ENCODE measurements at regions not wholly inside any gene's neighbourhood (a gene's known extent, or its start where the extent isn't known, plus 50 kb on each side); places are given as distances from the start of the nearest gene placed in this dataset.

DNA sequence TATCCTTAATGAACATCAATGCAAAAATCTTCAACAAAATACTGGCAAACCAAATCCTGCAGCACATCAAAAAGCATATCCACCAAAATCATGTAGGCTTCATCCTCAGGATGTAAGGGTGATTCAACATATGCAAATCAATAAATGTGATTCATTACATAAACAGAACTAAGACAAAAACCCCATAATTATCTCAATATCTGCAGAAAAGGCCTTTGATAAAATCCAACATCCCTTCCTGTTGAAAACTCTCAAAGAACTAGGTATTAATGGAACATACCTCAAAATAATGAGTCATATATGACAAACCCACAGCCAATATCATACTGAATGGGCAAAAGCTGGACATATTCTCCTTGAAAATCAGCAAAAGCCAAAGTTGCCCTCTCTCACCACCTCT is 54.6 kb upstream of the DEPDC1 start:
- DNase-seq = no peak

- DNase-seq = no peak
Measured at GRCh38 chr1:68558321-68559026, 61.6 kb upstream of the DEPDC1 start.

GRCh38 chr1:68565923-68566322 is 69.0 kb upstream of the DEPDC1 start:
- DNase-seq = no peak

GRCh38 chr1:68570871-68571270 is 74.0 kb upstream of the DEPDC1 start:
- DNase-seq = no peak

DNA sequence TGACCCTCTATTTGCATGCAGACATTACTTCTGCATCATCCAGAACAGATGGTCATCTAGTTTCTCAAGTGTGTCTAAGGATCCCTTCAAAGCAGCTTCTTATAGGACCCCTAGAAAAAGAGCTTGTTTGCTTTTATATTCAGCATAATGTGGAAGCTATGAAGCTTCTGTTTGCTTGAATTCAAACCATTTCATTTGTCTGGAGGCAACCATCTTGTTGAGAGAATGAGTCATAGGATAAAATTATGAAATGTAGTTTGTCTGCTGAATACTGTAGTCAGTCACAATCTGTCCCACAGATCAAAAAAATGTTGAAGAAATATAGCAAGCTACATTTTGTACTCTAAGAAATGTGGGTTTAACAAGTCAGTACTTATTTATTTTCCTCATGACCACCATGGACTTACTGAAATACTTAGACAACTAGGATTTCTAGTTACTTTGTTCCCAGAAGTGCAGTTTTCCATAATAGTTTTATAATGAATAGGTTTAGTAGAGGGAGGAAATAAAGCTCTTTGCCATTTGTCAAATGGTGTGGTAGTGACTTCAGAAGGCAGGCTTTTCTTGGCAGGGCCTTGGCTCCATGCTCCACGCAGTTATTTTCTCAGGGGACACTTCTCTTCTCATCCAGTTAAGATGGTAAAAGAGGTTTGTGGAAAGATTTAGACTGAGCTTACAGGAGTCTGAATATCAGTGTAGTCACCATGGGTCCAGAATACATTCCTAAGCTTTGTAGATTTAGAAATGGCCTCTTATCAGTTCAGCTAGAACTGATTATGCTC is 74.8 kb upstream of the DEPDC1 start:
- DNase-seq = peak; percentile 3

DNA sequence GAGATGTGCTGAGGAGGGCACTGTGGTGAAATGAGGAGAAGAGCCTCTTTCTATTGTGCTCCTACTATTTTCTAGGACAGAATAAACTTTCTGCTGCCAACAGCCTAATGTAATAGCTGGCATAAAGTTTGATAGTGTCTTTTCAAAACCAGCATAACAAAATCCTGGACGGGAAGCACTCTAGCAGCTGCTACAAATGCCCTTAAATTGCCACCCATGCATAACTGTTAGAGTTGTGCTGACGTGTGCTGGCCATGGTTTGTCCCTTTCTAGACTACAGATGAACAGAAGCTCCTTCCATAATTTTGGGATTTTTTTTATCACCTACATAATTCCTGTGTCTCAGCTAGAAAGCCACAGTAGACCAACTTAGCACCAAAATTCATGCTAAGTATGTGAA is 88.5 kb upstream of the DEPDC1 start:
- no peak for DNase-seq

DNA sequence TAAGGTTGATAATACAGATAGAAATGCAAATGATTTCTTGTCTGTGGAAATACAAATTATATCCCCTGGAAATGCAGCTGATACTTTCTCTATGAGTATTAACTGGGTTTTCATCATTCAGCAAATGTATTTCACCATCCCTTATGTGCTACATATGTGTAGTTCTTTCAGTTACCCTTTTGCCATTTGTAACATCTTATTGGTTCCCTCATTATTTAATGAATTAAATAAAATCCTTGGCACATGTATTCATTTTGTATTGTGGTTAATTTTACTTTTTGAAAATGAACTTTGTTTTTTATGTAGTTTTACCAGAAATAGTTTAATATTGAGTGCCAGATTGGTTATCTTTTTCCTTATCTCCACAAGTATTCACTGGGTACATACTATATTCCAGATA is 89.9 kb upstream of the DEPDC1 start:
- DNase-seq = no peak

- no peak for DNase-seq
Measured at GRCh38 chr1:68588304-68588703, 91.4 kb upstream of the DEPDC1 start.

DNA sequence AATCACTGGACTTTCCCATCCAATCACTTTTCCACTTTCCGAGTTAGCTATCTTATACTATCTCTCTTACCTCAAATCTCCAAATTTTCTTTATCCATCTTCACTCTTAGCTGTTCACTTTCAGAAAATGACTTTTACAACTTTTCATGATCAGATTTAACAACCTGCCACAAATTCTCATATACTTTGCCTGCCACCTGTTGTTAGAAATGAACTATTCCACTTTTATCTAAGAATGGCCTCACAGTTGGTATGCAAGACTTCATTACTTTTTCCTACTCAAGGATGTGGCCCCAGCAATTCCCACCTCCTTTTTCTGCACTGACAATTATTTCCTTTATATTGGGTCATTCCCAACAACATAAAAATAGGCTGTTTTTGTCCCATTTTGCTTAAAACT is 93.6 kb upstream of the DEPDC1 start:
- no peak for DNase-seq

GRCh38 chr1:68594851-68595250 is 98.0 kb upstream of the DEPDC1 start:
- DNase-seq = no peak

GRCh38 chr1:68600049-68600661 is 103.3 kb upstream of the DEPDC1 start:
- DNase-seq = peak; percentile 1

- no peak for DNase-seq
Measured at GRCh38 chr1:68608289-68608688, 111.4 kb upstream of the DEPDC1 start.

DNA sequence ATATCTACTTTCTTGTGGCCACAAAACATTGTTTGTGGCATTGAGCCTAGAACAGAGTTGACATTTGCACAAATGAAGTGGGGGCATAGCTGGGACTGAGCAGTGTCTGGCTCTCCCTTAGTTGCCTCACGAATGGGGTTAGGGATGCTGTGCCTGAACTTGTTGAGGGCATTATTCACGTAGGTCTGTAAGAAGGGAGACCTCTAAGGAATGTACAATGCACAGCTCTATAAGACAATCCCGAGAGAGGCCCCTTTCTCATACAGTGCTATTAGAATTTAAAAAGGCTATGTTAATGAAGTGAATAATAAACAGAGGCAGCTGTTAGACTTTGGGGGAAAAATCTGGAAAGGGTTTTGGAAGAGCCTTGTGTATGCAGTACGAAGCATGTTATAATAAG is 118.4 kb upstream of the DEPDC1 start:
- no peak for DNase-seq

GRCh38 chr1:68617942-68618341 is 121.1 kb upstream of the DEPDC1 start:
- DNase-seq = no peak

GRCh38 chr1:68620571-68620970 is 123.7 kb upstream of the DEPDC1 start:
- no peak for DNase-seq

DNA sequence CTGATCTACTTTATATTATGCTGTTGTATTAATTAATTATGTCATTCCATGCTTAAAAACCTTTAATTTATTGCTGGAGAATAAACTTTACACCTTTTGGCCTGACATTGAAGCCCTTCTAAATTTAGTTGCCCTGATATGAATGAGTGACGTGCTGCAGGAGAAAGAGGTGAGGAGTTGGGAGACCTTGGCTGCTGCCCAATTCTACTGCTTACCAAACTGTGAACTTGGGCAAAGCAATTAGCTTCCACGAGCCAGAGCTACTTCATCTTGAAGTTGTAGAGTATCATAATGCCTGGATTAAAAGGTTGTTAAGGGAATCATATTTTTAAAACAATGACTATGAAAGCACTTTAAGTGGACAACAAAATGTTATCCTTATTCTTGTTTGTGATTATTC is 126.8 kb upstream of the DEPDC1 start:
- no peak for DNase-seq

- DNase-seq = peak; percentile 24
Measured at GRCh38 chr1:68624233-68624632, 127.4 kb upstream of the DEPDC1 start.

DNA sequence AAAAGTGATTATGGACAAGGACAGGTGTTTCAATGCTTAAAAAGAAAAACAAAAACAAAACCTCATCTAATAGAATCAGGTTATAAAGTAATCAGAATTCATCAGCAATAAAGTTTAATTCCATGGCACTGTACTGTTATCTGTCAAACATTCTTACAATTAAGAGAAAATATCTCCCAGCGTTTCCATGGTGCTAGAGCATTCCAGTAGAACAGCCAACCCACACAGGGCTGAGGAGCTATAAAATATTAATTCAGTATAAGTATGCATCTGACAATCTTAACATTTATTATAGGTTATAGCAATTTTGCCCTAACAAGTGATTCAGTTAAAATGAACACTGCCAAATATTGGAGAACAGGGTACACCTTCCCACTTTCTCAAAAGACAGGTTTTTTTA is 128.7 kb upstream of the DEPDC1 start:
- no peak for DNase-seq

DNA sequence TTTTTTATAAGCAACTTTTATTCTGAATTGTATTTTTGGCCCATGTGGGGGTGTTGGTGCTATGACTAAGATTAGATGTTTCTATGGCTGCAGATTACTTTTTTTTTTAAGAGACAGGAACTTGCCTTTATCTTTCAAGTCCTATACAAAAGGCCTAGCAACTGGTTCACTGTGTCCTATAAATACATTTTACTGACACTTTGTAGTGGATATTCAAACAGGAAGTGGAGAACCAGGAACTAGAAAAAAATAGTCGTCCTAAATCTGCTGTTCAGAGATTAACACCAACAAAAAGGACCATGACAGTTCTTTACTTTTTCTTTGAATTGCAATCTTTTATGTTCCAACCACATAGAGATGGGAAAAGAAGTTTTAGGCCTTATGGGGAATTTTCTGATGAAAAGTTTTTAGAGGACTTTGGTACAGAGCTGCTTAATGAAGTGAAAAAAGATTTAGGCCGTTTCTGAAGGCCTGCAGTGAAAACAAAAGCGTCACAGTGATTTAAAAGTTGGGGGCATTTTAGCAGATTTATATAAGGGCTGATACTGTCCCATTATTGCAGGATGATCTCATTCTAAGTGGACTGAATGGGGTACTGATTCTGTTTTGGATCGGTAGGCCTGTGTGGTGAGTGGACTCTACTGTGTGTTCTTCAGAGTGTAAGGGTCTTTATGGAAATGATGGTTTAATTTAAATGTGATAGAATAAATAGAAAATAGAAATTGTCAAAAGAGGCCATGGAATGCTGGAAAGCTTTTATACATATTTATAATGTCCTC is 136.4 kb upstream of the DEPDC1 start:
- no peak for DNase-seq

DNA sequence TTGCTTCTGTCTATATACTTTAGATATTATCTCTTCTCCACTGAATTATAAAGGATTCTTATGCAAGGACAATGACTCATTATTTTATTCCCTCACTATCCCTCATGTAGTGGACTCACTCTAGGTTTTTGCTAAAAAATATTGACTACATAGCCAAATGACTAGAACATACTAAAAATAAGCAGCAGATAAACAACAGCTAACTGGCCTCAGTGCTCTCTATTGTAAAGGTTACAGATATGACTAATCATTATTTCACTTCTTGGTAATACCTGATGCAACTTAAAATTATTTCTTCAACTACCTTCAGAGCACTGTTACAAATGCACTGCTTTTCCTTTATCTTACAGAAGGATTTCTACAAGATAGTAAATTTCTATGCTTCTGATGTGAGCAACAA is 147.6 kb upstream of the DEPDC1 start:
- DNase-seq = no peak

- DNase-seq = no peak
Measured at GRCh38 chr1:68651115-68651514, 154.2 kb upstream of the DEPDC1 start.

DNA sequence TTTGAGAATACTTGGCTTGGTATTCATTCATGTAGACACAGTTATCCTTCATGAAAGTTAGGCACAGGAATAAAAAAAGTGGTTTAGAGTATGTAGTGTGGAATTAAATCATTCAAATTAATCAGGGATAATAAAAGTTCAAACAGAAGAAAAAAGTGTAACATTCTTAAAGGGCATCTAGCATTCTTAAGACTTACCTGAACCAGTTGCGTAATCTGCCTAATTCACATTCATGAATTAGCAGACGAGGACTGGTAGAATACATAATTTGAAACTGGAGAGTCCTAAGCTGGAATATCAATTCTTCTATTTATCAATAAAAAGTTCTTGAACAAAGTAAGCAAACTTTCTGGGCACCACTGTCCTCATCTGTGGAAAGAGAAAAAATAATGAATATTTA is 157.0 kb upstream of the DEPDC1 start:
- no peak for DNase-seq

DNA sequence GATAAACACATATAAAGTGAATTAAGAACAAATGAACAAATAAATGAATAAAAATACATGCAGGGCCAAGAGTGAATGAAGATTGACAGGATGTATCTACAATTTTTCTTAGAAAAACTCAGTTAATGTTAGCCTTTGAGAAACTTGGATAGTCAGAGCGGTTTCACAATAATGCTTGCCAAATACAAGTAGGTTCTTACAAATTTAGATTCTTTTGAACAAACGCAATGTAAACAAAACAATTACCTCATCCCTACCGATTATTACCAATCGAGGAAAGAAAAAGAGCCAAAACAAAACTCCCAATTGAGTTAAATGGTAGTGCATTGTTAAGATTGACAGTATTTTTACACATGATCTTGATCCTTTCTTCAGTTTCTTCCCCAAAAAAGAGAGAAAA is 176.9 kb upstream of the DEPDC1 start:
- no peak for DNase-seq

Measured in fibroblast of skin of right biceps (primary cell).